Endodermal cell (in vitro differentiated cells): ENCODE measurements at regions not wholly inside any gene's neighbourhood (a gene's known extent, or its start where the extent isn't known, plus 50 kb on each side); places are given as distances from the start of the nearest gene placed in this dataset.

Experiments
- DNase-seq: peaks from one replicate; pipeline ENCODE4 v3.0.0-alpha.2; 2017
- H3K27ac ChIP-seq: 2 replicates; pipeline ENCODE4 v1.5.1; 2013; ENCODE audit warnings: mild to moderate bottlenecking, low read depth, low read length, moderate library complexity
- H3K27me3 ChIP-seq: 2 replicates; pipeline ENCODE4 v1.6.1; 2013; ENCODE audit warnings: mild to moderate bottlenecking, low read length, moderate library complexity; ENCODE audit not compliant: insufficient read depth, control insufficient read depth, poor library complexity, severe bottlenecking
- H3K36me3 ChIP-seq: 2 replicates; pipeline ENCODE4 v1.7.0; 2013; ENCODE audit warnings: mild to moderate bottlenecking, low read length, moderate library complexity; ENCODE audit not compliant: control insufficient read depth, insufficient read depth
- H3K4me1 ChIP-seq: one replicate; pipeline ENCODE4 v1.7.0; 2013; ENCODE audit warnings: low read length; ENCODE audit not compliant: control insufficient read depth, insufficient read depth
- H3K4me3 ChIP-seq: 2 replicates; pipeline ENCODE4 v1.5.1; 2013; ENCODE audit warnings: mild to moderate bottlenecking, low read length, moderate library complexity
- H3K9ac ChIP-seq: 2 replicates; pipeline ENCODE4 v1.6.1; 2013; ENCODE audit warnings: mild to moderate bottlenecking, low read length, moderate library complexity; ENCODE audit not compliant: poor library complexity, severe bottlenecking; ENCODE audit errors: extremely low read depth
- H3K9me3 ChIP-seq: 2 replicates; pipeline ENCODE4 v1.6.1; 2013; ENCODE audit warnings: mild to moderate bottlenecking, low read length, moderate library complexity; ENCODE audit not compliant: control insufficient read depth
- H3K27ac Mint-ChIP-seq: 2 replicates; pipeline ENCODE4 v1.8.0; 2020; ENCODE audit warnings: mixed read lengths
- H3K27me3 Mint-ChIP-seq: 2 replicates; pipeline ENCODE4 v1.8.0; 2021; ENCODE audit warnings: mild to moderate bottlenecking, mixed read lengths; ENCODE audit not compliant: insufficient read depth
- H3K36me3 Mint-ChIP-seq: 2 replicates; pipeline ENCODE4 v1.8.0; 2020; ENCODE audit warnings: low read depth, mixed read lengths
- H3K4me1 Mint-ChIP-seq: 2 replicates; pipeline ENCODE4 v1.8.0; 2020; ENCODE audit warnings: mixed read lengths
- H3K4me3 Mint-ChIP-seq: 2 replicates; pipeline ENCODE4 v1.8.0; 2020; ENCODE audit warnings: mild to moderate bottlenecking, moderate library complexity, mixed read lengths
- H3K9me3 Mint-ChIP-seq: 2 replicates; pipeline ENCODE4 v1.8.0; 2020; ENCODE audit warnings: mild to moderate bottlenecking, mixed read lengths
- WGBS, 2 experiments: methylation state at CpG; one replicate each; pipeline versions ENCODE4 v1.1.5 to v1.1.7; 2013; ENCODE audit warnings: missing lambda C conversion rate in 2 of 2, mixed read lengths in 1 of 2; ENCODE audit not compliant: insufficient coverage in 1 of 2, insufficient read length in 1 of 2; 5-methylcytosine and 5-hydroxymethylcytosine counted together
- TF ChIP-seq, protein P1 (sequence below): fragments of 200-600 bp; sonication (generic); conservative IDR thresholded peaks from 2 replicates; pipeline ENCODE4 v1.5.0; 2021; ENCODE audit warnings: antibody characterized with exemption, mild to moderate bottlenecking

DNA sequence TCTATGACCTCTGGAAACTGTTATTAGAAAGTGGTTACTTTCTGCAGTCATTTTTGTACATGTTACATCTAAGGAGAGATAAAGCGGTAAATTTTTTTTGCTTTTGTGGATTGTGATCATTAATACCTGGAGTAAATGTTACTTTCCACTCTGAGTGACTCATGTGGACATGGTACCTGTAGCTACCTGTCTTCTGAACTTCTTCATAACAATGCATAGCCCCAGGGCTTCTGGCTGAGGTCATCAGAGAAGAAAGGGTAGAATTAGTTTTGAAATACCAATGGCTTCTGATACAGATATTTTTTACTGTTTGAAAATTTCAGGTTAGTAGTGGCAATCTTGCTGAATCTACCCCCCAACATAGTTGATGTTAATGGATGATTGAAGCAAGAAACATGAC lies 489.3 kb downstream of the RWDD3 start:
- TF ChIP-seq, protein P1, sequence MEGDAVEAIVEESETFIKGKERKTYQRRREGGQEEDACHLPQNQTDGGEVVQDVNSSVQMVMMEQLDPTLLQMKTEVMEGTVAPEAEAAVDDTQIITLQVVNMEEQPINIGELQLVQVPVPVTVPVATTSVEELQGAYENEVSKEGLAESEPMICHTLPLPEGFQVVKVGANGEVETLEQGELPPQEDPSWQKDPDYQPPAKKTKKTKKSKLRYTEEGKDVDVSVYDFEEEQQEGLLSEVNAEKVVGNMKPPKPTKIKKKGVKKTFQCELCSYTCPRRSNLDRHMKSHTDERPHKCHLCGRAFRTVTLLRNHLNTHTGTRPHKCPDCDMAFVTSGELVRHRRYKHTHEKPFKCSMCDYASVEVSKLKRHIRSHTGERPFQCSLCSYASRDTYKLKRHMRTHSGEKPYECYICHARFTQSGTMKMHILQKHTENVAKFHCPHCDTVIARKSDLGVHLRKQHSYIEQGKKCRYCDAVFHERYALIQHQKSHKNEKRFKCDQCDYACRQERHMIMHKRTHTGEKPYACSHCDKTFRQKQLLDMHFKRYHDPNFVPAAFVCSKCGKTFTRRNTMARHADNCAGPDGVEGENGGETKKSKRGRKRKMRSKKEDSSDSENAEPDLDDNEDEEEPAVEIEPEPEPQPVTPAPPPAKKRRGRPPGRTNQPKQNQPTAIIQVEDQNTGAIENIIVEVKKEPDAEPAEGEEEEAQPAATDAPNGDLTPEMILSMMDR: no peak
- Mint-ChIP-seq H3K4me1 (peaks cover 1% of the 10 kb centered on the region), H3K9me3 (no peaks in the 10 kb centered on the region), H3K4me3 (no peak overlapping the region), H3K36me3 (no peaks in the 10 kb centered on the region), H3K27ac (no peak overlapping the region), H3K27me3 (no peaks in the 10 kb centered on the region)
- H3K36me3 ChIP-seq: no peaks in the 10 kb centered on the region
- H3K4me1 ChIP-seq: peaks cover 4% of the 10 kb centered on the region
- 92% methylated on average over 1 of the region's 1 CpG; no CpG with 5 or more reads in 1 of the 2 experiments for WGBS, 2 experiments
- H3K9me3 ChIP-seq: no peaks in the 10 kb centered on the region
- no peak overlapping the region for H3K4me3 ChIP-seq
- H3K27ac ChIP-seq: no peak overlapping the region
- no peak for DNase-seq
- H3K27me3 ChIP-seq: no peaks in the 10 kb centered on the region
- H3K9ac ChIP-seq: no peak overlapping the region

GRCh38 chr1:95728841-95729240 lies 494.8 kb downstream of the RWDD3 start:
- Histone ChIP-seq H3K9me3 (no peaks in the 10 kb centered on the region), H3K36me3 (no peaks in the 10 kb centered on the region), H3K4me3 (no peak overlapping the region), H3K27me3 (no peaks in the 10 kb centered on the region), H3K27ac (no peak overlapping the region), H3K4me1 (peaks cover 5% of the 10 kb centered on the region), H3K9ac (no peak overlapping the region)
- Mint-ChIP-seq H3K4me1 (peaks cover 1% of the 10 kb centered on the region), H3K27me3 (no peaks in the 10 kb centered on the region), H3K27ac (no peak overlapping the region), H3K4me3 (no peak overlapping the region), H3K9me3 (no peaks in the 10 kb centered on the region), H3K36me3 (no peaks in the 10 kb centered on the region)
- DNase-seq: no peak
- TF ChIP-seq, protein P1: no peak
- WGBS, 2 experiments: 80 to 94% methylated on average over 1 to 2 of the region's 2 CpGs

- no peak for DNase-seq
- WGBS, 2 experiments: 80 to 89% methylated on average over 2 to 3 of the region's 3 CpGs
- Histone ChIP-seq H3K9ac (no peak overlapping the region), H3K4me3 (no peak overlapping the region), H3K4me1 (peaks cover 5% of the 10 kb centered on the region), H3K27ac (no peak overlapping the region), H3K9me3 (peaks cover under 1% of the 10 kb centered on the region), H3K36me3 (no peaks in the 10 kb centered on the region), H3K27me3 (no peaks in the 10 kb centered on the region)
- H3K4me1 Mint-ChIP-seq: peaks cover 1% of the 10 kb centered on the region
- TF ChIP-seq, protein P1: no peak
- no peaks in the 10 kb centered on the region for H3K36me3 Mint-ChIP-seq
- H3K27me3 Mint-ChIP-seq: no peaks in the 10 kb centered on the region
- peak overlapping the region; percentile 22 for H3K27ac Mint-ChIP-seq
- H3K4me3 Mint-ChIP-seq: no peak overlapping the region
- H3K9me3 Mint-ChIP-seq: no peaks in the 10 kb centered on the region
Observed at GRCh38 chr1:95730986-95731385, 497.0 kb downstream of the RWDD3 start.
